HEK293 (cell line): ENCODE measurements at regions not wholly inside any gene's neighbourhood (a gene's known extent, or its start where the extent isn't known, plus 50 kb on each side); places are given as distances from the start of the nearest gene placed in this dataset.

Experiments
- CTCF ChIA-PET: fragments of 350-600 bp; formaldehyde crosslinking; extraction: SDS; loops from one replicate; lab custom pipeline; 2021; ENCODE audit warnings: antibody characterized with exemption; lab: Yijun Ruan, JAX
- POLR2A ChIA-PET: fragments of 300-600 bp; formaldehyde crosslinking; extraction: SDS; loops from one replicate; lab custom pipeline; 2020; ENCODE audit warnings: antibody characterized with exemption, inconsistent platforms; lab: Yijun Ruan, JAX
- H3K27ac ChIP-seq: fragments of 200-500 bp; sonication (Bioruptor generic); 2 replicates; pipeline ENCODE4 v1.5.1; 2014; ENCODE audit warnings: low read depth, low read length, control low read depth, inconsistent platforms; ENCODE audit errors: extremely low read depth
- H3K36me3 ChIP-seq, 2 experiments: fragments of 200-500 bp in 1 of 2; sonication (Bioruptor generic) in 1 of 2; 1 replicate in 1 of 2; 2 replicates in 1 of 2; pipeline ENCODE4 v1.5.1; 2014 to 2017; ENCODE audit warnings: inconsistent platforms in 2 of 2, low read length in 2 of 2; ENCODE audit not compliant: control insufficient read depth in 2 of 2, insufficient read depth in 1 of 2
- H3K4me1 ChIP-seq: fragments of 200-500 bp; sonication (Bioruptor generic); 2 replicates; pipeline ENCODE4 v1.5.1; 2014; ENCODE audit warnings: mild to moderate bottlenecking, low read length, inconsistent platforms; ENCODE audit not compliant: control insufficient read depth, insufficient read depth
- H3K4me3 ChIP-seq: 2 replicates; pipeline ENCODE4 v1.5.1; 2011; ENCODE audit warnings: low read depth, mild to moderate bottlenecking, control low read depth, low read length, moderate library complexity
- H3K9me3 ChIP-seq: fragments of 200-500 bp; sonication (Bioruptor generic); 2 replicates; pipeline ENCODE4 v1.5.1; 2014; ENCODE audit warnings: low read depth, low read length, inconsistent platforms; ENCODE audit not compliant: control insufficient read depth, insufficient read depth
- ATF2 ChIP-seq: fragments of 450-650 bp; formaldehyde crosslinking; IDR thresholded peaks from 2 replicates; pipeline ENCODE4 v1.5.1; 2016; ENCODE audit warnings: missing biosample characterization, missing genetic modification characterization, low read depth
- GLI2 ChIP-seq: fragments of 450-650 bp; formaldehyde crosslinking; IDR thresholded peaks from 2 replicates; pipeline ENCODE4; 2017; ENCODE audit warnings: missing biosample characterization, missing genetic modification characterization, low read depth, borderline replicate concordance
- REST ChIP-seq: fragments of 450-650 bp; formaldehyde crosslinking; IDR thresholded peaks from 2 replicates; pipeline ENCODE4 v1.5.1; 2016; ENCODE audit warnings: missing biosample characterization, missing genetic modification characterization
- SETDB1 ChIP-seq: IDR thresholded peaks from one replicate; pipeline ENCODE4 v1.6.1; 2017; ENCODE audit warnings: mild to moderate bottlenecking, low read length, moderate library complexity, mixed read lengths; ENCODE audit not compliant: insufficient read length
- ZBTB10 ChIP-seq: fragments of 450-650 bp; formaldehyde crosslinking; IDR thresholded peaks from 2 replicates; pipeline ENCODE4 v1.5.1; 2016; ENCODE audit warnings: missing biosample characterization, missing genetic modification characterization
- ZBTB44 ChIP-seq: fragments of 450-650 bp; IDR thresholded peaks from 2 replicates; pipeline ENCODE4 v1.5.1; 2018; ENCODE audit warnings: missing biosample characterization, mild to moderate bottlenecking, missing genetic modification characterization
- ZNF121 ChIP-seq: fragments of 450-650 bp; formaldehyde crosslinking; IDR thresholded peaks from 2 replicates; pipeline ENCODE4 v1.5.1; 2016; ENCODE audit warnings: missing biosample characterization, missing genetic modification characterization
- ZNF146 ChIP-seq: fragments of 450-650 bp; formaldehyde crosslinking; IDR thresholded peaks from 2 replicates; pipeline ENCODE4 v1.5.1; 2016; ENCODE audit warnings: missing biosample characterization, missing genetic modification characterization
- ZNF2 ChIP-seq: fragments of 450-650 bp; formaldehyde crosslinking; IDR thresholded peaks from 2 replicates; pipeline ENCODE4 v1.5.1; 2016; ENCODE audit warnings: missing biosample characterization, missing genetic modification characterization
- ZNF23 ChIP-seq: fragments of 450-650 bp; formaldehyde crosslinking; IDR thresholded peaks from 2 replicates; pipeline ENCODE4 v1.5.1; 2016; ENCODE audit warnings: missing biosample characterization, missing genetic modification characterization, borderline replicate concordance
- ZNF37A ChIP-seq: fragments of 450-650 bp; IDR thresholded peaks from 2 replicates; pipeline ENCODE4 v1.5.1; 2018; ENCODE audit warnings: missing biosample characterization, missing genetic modification characterization
- ZNF510 ChIP-seq: fragments of 450-650 bp; formaldehyde crosslinking; IDR thresholded peaks from 2 replicates; pipeline ENCODE4 v1.5.1; 2018; ENCODE audit warnings: mild to moderate bottlenecking, missing genetic modification characterization, missing biosample characterization; ENCODE audit not compliant: insufficient replicate concordance
- ZNF549 ChIP-seq: fragments of 450-650 bp; IDR thresholded peaks from 2 replicates; pipeline ENCODE4 v1.5.1; 2018; ENCODE audit warnings: missing biosample characterization, missing genetic modification characterization, mild to moderate bottlenecking, inconsistent platforms, moderate library complexity
- ZNF580 ChIP-seq: fragments of 450-650 bp; formaldehyde crosslinking; IDR thresholded peaks from 2 replicates; pipeline ENCODE4 v1.5.1; 2016; ENCODE audit warnings: missing biosample characterization, missing genetic modification characterization
- ZNF707 ChIP-seq: fragments of 450-650 bp; formaldehyde crosslinking; IDR thresholded peaks from 2 replicates; pipeline ENCODE4 v1.5.1; 2016; ENCODE audit warnings: missing biosample characterization, missing genetic modification characterization
- ZNF76 ChIP-seq: fragments of 450-650 bp; formaldehyde crosslinking; IDR thresholded peaks from 2 replicates; pipeline ENCODE4; 2016; ENCODE audit warnings: low read depth, missing biosample characterization, missing genetic modification characterization, borderline replicate concordance
- TF ChIP-seq, protein P1 (sequence below): fragments of 450-650 bp; formaldehyde crosslinking; IDR thresholded peaks from 2 replicates; pipeline ENCODE4 v1.5.1; 2016; ENCODE audit warnings: missing biosample characterization, missing genetic modification characterization
- TF ChIP-seq, protein P2 (sequence below): fragments of 450-650 bp; formaldehyde crosslinking; IDR thresholded peaks from 2 replicates; pipeline ENCODE4 v1.5.1; 2016; ENCODE audit warnings: missing biosample characterization, missing genetic modification characterization, borderline replicate concordance

GRCh38 chr18:78526275-78526674 lies 453.3 kb upstream of the SALL3 start:
- Histone ChIP-seq H3K27ac (no peak overlapping the region), H3K4me1 (peaks cover 10% of the 10 kb centered on the region), H3K36me3 (no peaks in the 10 kb centered on the region), H3K9me3 (no peaks in the 10 kb centered on the region), H3K4me3 (no peak overlapping the region)
- TF ChIP-seq GLI2 (tag by site-specific recombination) (no peak), SETDB1 (no peak), ZNF121 (no peak), ZBTB44 (no peak), ZNF37A (tag by site-specific recombination) (no peak), ZBTB10 (tag by site-specific recombination) (no peak), ZNF580 (tag by site-specific recombination) (no peak), ZNF76 (tag by site-specific recombination) (no peak), ZNF707 (tag by site-specific recombination) (no peak), ZNF510 (tag by site-specific recombination) (no peak)
- TF ChIP-seq, protein P1, sequence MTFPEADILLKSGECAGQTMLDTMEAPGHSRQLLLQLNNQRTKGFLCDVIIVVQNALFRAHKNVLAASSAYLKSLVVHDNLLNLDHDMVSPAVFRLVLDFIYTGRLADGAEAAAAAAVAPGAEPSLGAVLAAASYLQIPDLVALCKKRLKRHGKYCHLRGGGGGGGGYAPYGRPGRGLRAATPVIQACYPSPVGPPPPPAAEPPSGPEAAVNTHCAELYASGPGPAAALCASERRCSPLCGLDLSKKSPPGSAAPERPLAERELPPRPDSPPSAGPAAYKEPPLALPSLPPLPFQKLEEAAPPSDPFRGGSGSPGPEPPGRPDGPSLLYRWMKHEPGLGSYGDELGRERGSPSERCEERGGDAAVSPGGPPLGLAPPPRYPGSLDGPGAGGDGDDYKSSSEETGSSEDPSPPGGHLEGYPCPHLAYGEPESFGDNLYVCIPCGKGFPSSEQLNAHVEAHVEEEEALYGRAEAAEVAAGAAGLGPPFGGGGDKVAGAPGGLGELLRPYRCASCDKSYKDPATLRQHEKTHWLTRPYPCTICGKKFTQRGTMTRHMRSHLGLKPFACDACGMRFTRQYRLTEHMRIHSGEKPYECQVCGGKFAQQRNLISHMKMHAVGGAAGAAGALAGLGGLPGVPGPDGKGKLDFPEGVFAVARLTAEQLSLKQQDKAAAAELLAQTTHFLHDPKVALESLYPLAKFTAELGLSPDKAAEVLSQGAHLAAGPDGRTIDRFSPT, result no peak
- CTCF ChIA-PET, result interaction anchor here (0.6 kb wide), 1 partner anchor 453 kb away, joined by 3 read pairs; no protein-coding TSS in a partner anchor
- POLR2A ChIA-PET, result no interaction called here

- H3K4me1 ChIP-seq, result peaks cover 10% of the 10 kb centered on the region
- H3K9me3 ChIP-seq, result no peaks in the 10 kb centered on the region
- H3K36me3 ChIP-seq, result no peaks in the 10 kb centered on the region
- no peak for TF ChIP-seq ZNF2 (tag by site-specific recombination)
- no peak for TF ChIP-seq ZNF23 (tag by site-specific recombination)
- TF ChIP-seq REST (tag by site-specific recombination), result no peak
- TF ChIP-seq ZNF146, result no peak
- TF ChIP-seq, protein P2, sequence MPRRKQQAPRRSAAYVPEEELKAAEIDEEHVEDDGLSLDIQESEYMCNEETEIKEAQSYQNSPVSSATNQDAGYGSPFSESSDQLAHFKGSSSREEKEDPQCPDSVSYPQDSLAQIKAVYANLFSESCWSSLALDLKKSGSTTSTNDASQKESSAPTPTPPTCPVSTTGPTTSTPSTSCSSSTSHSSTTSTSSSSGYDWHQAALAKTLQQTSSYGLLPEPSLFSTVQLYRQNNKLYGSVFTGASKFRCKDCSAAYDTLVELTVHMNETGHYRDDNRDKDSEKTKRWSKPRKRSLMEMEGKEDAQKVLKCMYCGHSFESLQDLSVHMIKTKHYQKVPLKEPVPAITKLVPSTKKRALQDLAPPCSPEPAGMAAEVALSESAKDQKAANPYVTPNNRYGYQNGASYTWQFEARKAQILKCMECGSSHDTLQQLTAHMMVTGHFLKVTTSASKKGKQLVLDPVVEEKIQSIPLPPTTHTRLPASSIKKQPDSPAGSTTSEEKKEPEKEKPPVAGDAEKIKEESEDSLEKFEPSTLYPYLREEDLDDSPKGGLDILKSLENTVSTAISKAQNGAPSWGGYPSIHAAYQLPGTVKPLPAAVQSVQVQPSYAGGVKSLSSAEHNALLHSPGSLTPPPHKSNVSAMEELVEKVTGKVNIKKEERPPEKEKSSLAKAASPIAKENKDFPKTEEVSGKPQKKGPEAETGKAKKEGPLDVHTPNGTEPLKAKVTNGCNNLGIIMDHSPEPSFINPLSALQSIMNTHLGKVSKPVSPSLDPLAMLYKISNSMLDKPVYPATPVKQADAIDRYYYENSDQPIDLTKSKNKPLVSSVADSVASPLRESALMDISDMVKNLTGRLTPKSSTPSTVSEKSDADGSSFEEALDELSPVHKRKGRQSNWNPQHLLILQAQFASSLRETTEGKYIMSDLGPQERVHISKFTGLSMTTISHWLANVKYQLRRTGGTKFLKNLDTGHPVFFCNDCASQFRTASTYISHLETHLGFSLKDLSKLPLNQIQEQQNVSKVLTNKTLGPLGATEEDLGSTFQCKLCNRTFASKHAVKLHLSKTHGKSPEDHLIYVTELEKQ, result no peak
- TF ChIP-seq ZNF549, result no peak
- TF ChIP-seq ATF2, result no peak
- ChIA-PET CTCF (no interaction called here), POLR2A (no interaction called here)
- no peak overlapping the region for H3K4me3 ChIP-seq
- H3K27ac ChIP-seq, result no peak overlapping the region
These were observed 452.5 kb upstream of the SALL3 start for GRCh38 chr18:78526923-78527711.
